Neuronal stem cell (in vitro differentiated cells): ENCODE measurements at regions not wholly inside any gene's neighbourhood (a gene's known extent, or its start where the extent isn't known, plus 50 kb on each side); places are given as distances from the start of the nearest gene placed in this dataset.

Experiments used
- DNase-seq: peaks from one replicate; pipeline ENCODE4 v3.0.0-alpha.2; 2013; ENCODE audit warnings: low spot score
- H2AFZ ChIP-seq: one replicate; pipeline ENCODE4 v1.6.1; 2013; ENCODE audit warnings: mild to moderate bottlenecking, low read length, inconsistent platforms
- H2AK5ac ChIP-seq: 2 replicates; pipeline ENCODE4 v1.6.1; 2013; ENCODE audit warnings: low read depth, mild to moderate bottlenecking, inconsistent platforms, low read length, moderate library complexity, mixed read lengths
- H2BK120ac ChIP-seq: 2 replicates; pipeline ENCODE4 v1.6.1; 2013; ENCODE audit warnings: low read depth, mild to moderate bottlenecking, inconsistent platforms, low read length, moderate library complexity, mixed read lengths
- H2BK12ac ChIP-seq: one replicate; pipeline ENCODE4 v1.6.1; 2013; ENCODE audit warnings: low read length, inconsistent platforms
- H2BK15ac ChIP-seq: 2 replicates; pipeline ENCODE4 v1.6.1; 2013; ENCODE audit warnings: mild to moderate bottlenecking, low read length, inconsistent platforms, mixed read lengths
- H2BK5ac ChIP-seq: one replicate; pipeline ENCODE4 v1.6.1; 2013; ENCODE audit warnings: inconsistent platforms, mild to moderate bottlenecking, low read length, moderate library complexity
- H3K14ac ChIP-seq: one replicate; pipeline ENCODE4 v1.6.1; 2013; ENCODE audit warnings: low read length, inconsistent platforms
- H3K18ac ChIP-seq: 2 replicates; pipeline ENCODE4 v1.6.1; 2013; ENCODE audit warnings: low read length, inconsistent platforms
- H3K23ac ChIP-seq: 2 replicates; pipeline ENCODE4 v1.6.1; 2013; ENCODE audit warnings: low read depth, mild to moderate bottlenecking, mixed read lengths, low read length, inconsistent platforms; ENCODE audit not compliant: poor library complexity
- H3K27ac ChIP-seq: replicated peaks from 3 replicates; pipeline ENCODE4 v1.5.1; 2013; ENCODE audit warnings: low read length, inconsistent platforms
- H3K27me3 ChIP-seq, 3 experiments: 2 replicates each; pipeline ENCODE4 v1.6.1; 2013; ENCODE audit warnings: low read length in 3 of 3, mild to moderate bottlenecking in 2 of 3, inconsistent platforms in 1 of 3, low read depth in 1 of 3, mixed read lengths in 1 of 3, moderate library complexity in 1 of 3; ENCODE audit not compliant: control insufficient read depth in 3 of 3, insufficient read depth in 3 of 3
- H3K36me3 ChIP-seq, 2 donors: replicated peaks in 1 of 2; 2 replicates each; pipeline ENCODE4 v1.6.1; 2013; ENCODE audit warnings: low read length in 2 of 2; ENCODE audit not compliant: control insufficient read depth in 2 of 2, insufficient read depth in 2 of 2
- H3K4ac ChIP-seq: 2 replicates; pipeline ENCODE4 v1.6.1; 2013; ENCODE audit warnings: inconsistent platforms, mild to moderate bottlenecking, low read length, moderate library complexity
- H3K4me1 ChIP-seq, 2 donors: 1 replicate in 1 of 2; 2 replicates in 1 of 2; pipeline ENCODE4 v1.6.1; 2013; ENCODE audit warnings: low read length in 2 of 2, low read depth in 1 of 2; ENCODE audit not compliant: control insufficient read depth in 2 of 2, insufficient read depth in 1 of 2
- H3K4me2 ChIP-seq: one replicate; pipeline ENCODE4 v1.6.1; 2013; ENCODE audit warnings: mild to moderate bottlenecking, low read length, inconsistent platforms; ENCODE audit not compliant: insufficient read depth, poor library complexity, severe bottlenecking
- H3K4me3 ChIP-seq, 2 donors: 2 replicates each; pipeline ENCODE4 v1.5.1; 2013; ENCODE audit warnings: low read length in 2 of 2, mild to moderate bottlenecking in 2 of 2, inconsistent platforms in 1 of 2, moderate library complexity in 1 of 2
- H3K79me1 ChIP-seq: one replicate; pipeline ENCODE4 v1.6.1; 2013; ENCODE audit warnings: low read depth, mild to moderate bottlenecking, inconsistent platforms, low read length, moderate library complexity
- H3K9ac ChIP-seq: one replicate; pipeline ENCODE4 v1.6.1; 2013; ENCODE audit warnings: mild to moderate bottlenecking, low read depth, low read length, inconsistent platforms; ENCODE audit not compliant: poor library complexity
- H3K9me3 ChIP-seq, 2 donors: replicated peaks in 1 of 2; 2 replicates each; pipeline versions ENCODE3 to v1.6.1; 2013; ENCODE audit warnings: low read length in 2 of 2, mild to moderate bottlenecking in 2 of 2, inconsistent platforms in 1 of 2, low read depth in 1 of 2, mixed read lengths in 1 of 2, moderate library complexity in 1 of 2; ENCODE audit not compliant: control insufficient read depth in 2 of 2, insufficient read depth in 1 of 2
- H4K8ac ChIP-seq: one replicate; pipeline ENCODE4 v1.6.1; 2013; ENCODE audit warnings: low read depth, mild to moderate bottlenecking, inconsistent platforms, low read length, moderate library complexity
- H4K91ac ChIP-seq: one replicate; pipeline ENCODE4 v1.6.1; 2013; ENCODE audit warnings: low read length, low read depth, mild to moderate bottlenecking, inconsistent platforms; ENCODE audit not compliant: poor library complexity
- WGBS, 2 donors: extraction: QIAGEN DNeasy Blood & Tissue Kit; methylation state at CpG; one replicate each; pipeline ENCODE4 v1.1.7; 2013; ENCODE audit warnings: missing lambda C conversion rate in 2 of 2, mixed read lengths in 1 of 2; ENCODE audit not compliant: insufficient read length in 2 of 2, insufficient replicate concordance in 1 of 2; ENCODE audit errors: extremely low coverage in 2 of 2; 5-methylcytosine and 5-hydroxymethylcytosine counted together

GRCh38 chr1:69128204-69128603 is 439.5 kb upstream of the LRRC7 start:
- Histone ChIP-seq H2BK12ac (no peak overlapping the region), H3K79me1 (no peaks in the 10 kb centered on the region), H4K8ac (no peak overlapping the region), H3K23ac (no peak overlapping the region), H4K91ac (no peak overlapping the region), H3K9ac (no peak overlapping the region), H2BK15ac (no peak overlapping the region), H3K9me3 (no peaks in the 10 kb centered on the region), H3K27ac (no peak overlapping the region), H3K18ac (no peak overlapping the region), H3K4me2 (no peak overlapping the region), H2AK5ac (no peak overlapping the region), H2AFZ (no peak overlapping the region), H3K14ac (no peak overlapping the region), H3K27me3 (no peaks in the 10 kb centered on the region), H2BK120ac (no peak overlapping the region), H3K36me3 (no peaks in the 10 kb centered on the region), H2BK5ac (no peak overlapping the region), H3K4me1 (peaks cover 0 to 11% of the 10 kb centered on the region in 2 donors), H3K4ac (no peak overlapping the region), H3K4me3 (no peak overlapping the region)
- no peak for DNase-seq
- no CpG with 5 or more reads among the region's 4 CpGs for WGBS, 2 donors

GRCh38 chr1:69129538-69129937 is 438.2 kb upstream of the LRRC7 start:
- no peak overlapping the region for H3K9ac ChIP-seq
- no CpG with 5 or more reads among the region's 4 CpGs for WGBS, 2 donors

GRCh38 chr1:69138172-69138571 is 429.6 kb upstream of the LRRC7 start:
- Histone ChIP-seq H4K91ac (no peak overlapping the region), H2AK5ac (no peak overlapping the region), H2BK12ac (no peak overlapping the region), H3K79me1 (no peaks in the 10 kb centered on the region), H3K27me3 (no peaks in the 10 kb centered on the region), H3K4ac (no peak overlapping the region), H3K18ac (no peak overlapping the region), H3K4me3 (no peak overlapping the region), H3K14ac (no peak overlapping the region), H3K27ac (no peak overlapping the region), H3K23ac (no peak overlapping the region), H2BK5ac (no peak overlapping the region), H2BK120ac (no peak overlapping the region), H3K9ac (no peak overlapping the region), H3K9me3 (peaks cover 0 to 5% of the 10 kb centered on the region in 2 donors), H3K4me2 (no peak overlapping the region), H3K36me3 (no peaks in the 10 kb centered on the region), H3K4me1 (peaks cover 0 to 3% of the 10 kb centered on the region in 2 donors), H2BK15ac (no peak overlapping the region), H2AFZ (no peak overlapping the region), H4K8ac (no peak overlapping the region)
- no CpG with 5 or more reads among the region's 1 CpG for WGBS, 2 donors
- DNase-seq = no peak

More at GRCh38 chr1:69129538-69129937, 438.2 kb upstream of the LRRC7 start:
- H3K4ac ChIP-seq = no peak overlapping the region
- no peaks in the 10 kb centered on the region for H3K9me3 ChIP-seq
- H3K4me3 ChIP-seq = no peak overlapping the region
- H3K36me3 ChIP-seq = no peaks in the 10 kb centered on the region
- H3K14ac ChIP-seq = no peak overlapping the region
- H2AK5ac ChIP-seq = no peak overlapping the region
- no peak overlapping the region for H3K4me2 ChIP-seq
- DNase-seq = no peak
- no peak overlapping the region for H2BK120ac ChIP-seq
- H2BK12ac ChIP-seq = no peak overlapping the region
- H4K8ac ChIP-seq = no peak overlapping the region
- H3K27me3 ChIP-seq = no peaks in the 10 kb centered on the region
- H3K4me1 ChIP-seq = peaks cover 0 to 11% of the 10 kb centered on the region in 2 donors
- no peak overlapping the region for H2AFZ ChIP-seq
- no peak overlapping the region for H2BK5ac ChIP-seq
- H3K18ac ChIP-seq = no peak overlapping the region
- no peak overlapping the region for H3K23ac ChIP-seq
- H2BK15ac ChIP-seq = no peak overlapping the region
- H3K79me1 ChIP-seq = no peaks in the 10 kb centered on the region
- no peak overlapping the region for H3K27ac ChIP-seq
- H4K91ac ChIP-seq = no peak overlapping the region

GRCh38 chr1:69139007-69139406 is 428.7 kb upstream of the LRRC7 start:
- H2BK5ac ChIP-seq = no peak overlapping the region
- H3K23ac ChIP-seq = no peak overlapping the region
- no peak overlapping the region for H3K14ac ChIP-seq
- WGBS, 2 donors = no CpG with 5 or more reads among the region's 4 CpGs
- no peak overlapping the region for H3K4me2 ChIP-seq
- no peak for DNase-seq
- H2BK12ac ChIP-seq = no peak overlapping the region
- no peak overlapping the region for H4K91ac ChIP-seq
- peaks cover 0 to 3% of the 10 kb centered on the region in 2 donors for H3K4me1 ChIP-seq
- no peak overlapping the region for H2AFZ ChIP-seq
- H3K4ac ChIP-seq = no peak overlapping the region
- no peak overlapping the region for H3K4me3 ChIP-seq
- no peak overlapping the region for H4K8ac ChIP-seq
- no peaks in the 10 kb centered on the region for H3K79me1 ChIP-seq
- no peaks in the 10 kb centered on the region for H3K27me3 ChIP-seq
- no peak overlapping the region for H3K9ac ChIP-seq
- H3K9me3 ChIP-seq = peaks cover 0 to 5% of the 10 kb centered on the region in 2 donors
- no peaks in the 10 kb centered on the region for H3K36me3 ChIP-seq
- H2BK120ac ChIP-seq = no peak overlapping the region
- no peak overlapping the region for H2BK15ac ChIP-seq
- H2AK5ac ChIP-seq = no peak overlapping the region
- no peak overlapping the region for H3K18ac ChIP-seq
- no peak overlapping the region for H3K27ac ChIP-seq
